ENCODE measurements at regions not wholly inside any gene's neighbourhood (a gene's known extent, or its start where the extent isn't known, plus 50 kb on each side); places are given as distances from the start of the nearest gene placed in this dataset.

- ATAC-seq: no peak
- POLR2A ChIA-PET: no interaction called here
Measured at GRCh38 chr11:39462506-39462905, 1996.9 kb downstream of the LRRC4C start.

GRCh38 chr11:39461066-39461465 lies 1998.4 kb downstream of the LRRC4C start:
- Mint-ChIP-seq H3K27me3 (ENCODE audit: low read depth) (peaks cover 3% of the 10 kb centered on the region; the same call in 1 of the 2 replicates), H3K36me3 (peaks cover 35% of the 10 kb centered on the region), H3K27ac (no peak overlapping the region), H3K4me1 (no peaks in the 10 kb centered on the region), H3K4me3 (no peak overlapping the region), H3K9me3 (peaks cover 42% of the 10 kb centered on the region)
- no peak for DNase-seq (ENCODE audit: low spot score)
- ChIA-PET POLR2A (no interaction called here), CTCF (no interaction called here)
- ATAC-seq: no peak
- TF ChIP-seq ZBTB21 (CRISPR knock-in tag; IDR thresholded peaks at IDR 0.05; ENCODE audit: borderline replicate concordance) (no peak), IRF2 (CRISPR knock-in tag; IDR thresholded peaks at IDR 0.05; ENCODE audit: borderline replicate concordance, low read depth) (no peak), CTCF (IDR thresholded peaks at IDR 0.05) (no peak), ZNF396 (CRISPR knock-in tag; IDR thresholded peaks at IDR 0.05; ENCODE audit: borderline replicate concordance) (no peak), SMAD4 (CRISPR knock-in tag; IDR thresholded peaks at IDR 0.05) (no peak), EMX1 (CRISPR knock-in tag; IDR thresholded peaks at IDR 0.05) (no peak), ZNF532 (CRISPR knock-in tag; IDR thresholded peaks at IDR 0.05; ENCODE audit: borderline replicate concordance) (no peak), ERG (CRISPR knock-in tag; IDR thresholded peaks at IDR 0.05) (no peak), TEAD4 (CRISPR knock-in tag; IDR thresholded peaks at IDR 0.05) (no peak), RELA (CRISPR knock-in tag; IDR thresholded peaks at IDR 0.05; ENCODE audit: borderline replicate concordance) (no peak), ZNF219 (CRISPR knock-in tag; IDR thresholded peaks at IDR 0.05; ENCODE audit: borderline replicate concordance) (no peak)

More at GRCh38 chr11:39462506-39462905, 1996.9 kb downstream of the LRRC4C start:
- no peaks in the 10 kb centered on the region for H3K4me1 Mint-ChIP-seq
- H3K27ac Mint-ChIP-seq: no peak overlapping the region
- H3K27me3 Mint-ChIP-seq (ENCODE audit: low read depth): peaks cover 6% of the 10 kb centered on the region
- peaks cover 51% of the 10 kb centered on the region for H3K9me3 Mint-ChIP-seq
- TF ChIP-seq FOXP1 (CRISPR knock-in tag; IDR thresholded peaks at IDR 0.05; ENCODE audit: borderline replicate concordance) (no peak), SP1 (CRISPR knock-in tag; conservative IDR thresholded peaks at IDR 0.05) (no peak), ZNF232 (CRISPR knock-in tag; IDR thresholded peaks at IDR 0.05) (no peak), E2F1 (CRISPR knock-in tag; IDR thresholded peaks at IDR 0.05) (no peak), ZNF281 (CRISPR knock-in tag; IDR thresholded peaks at IDR 0.05) (no peak), GRHL2 (CRISPR knock-in tag; IDR thresholded peaks at IDR 0.05; ENCODE audit: insufficient replicate concordance, severe bottlenecking) (no peak), ZBTB21 (CRISPR knock-in tag; IDR thresholded peaks at IDR 0.05; ENCODE audit: borderline replicate concordance) (no peak), ZNF671 (CRISPR knock-in tag; IDR thresholded peaks at IDR 0.05) (no peak), SMAD3 (CRISPR knock-in tag; IDR thresholded peaks at IDR 0.05; ENCODE audit: borderline replicate concordance) (no peak), HMGXB4 (CRISPR knock-in tag; IDR thresholded peaks at IDR 0.05) (no peak)
- CTCF ChIA-PET: no interaction called here
- H3K36me3 Mint-ChIP-seq: peaks cover 42% of the 10 kb centered on the region
- no peak overlapping the region for H3K4me3 Mint-ChIP-seq
- DNase-seq (ENCODE audit: low spot score): no peak

Data from WTC11 (cell line).